Ishikawa (cell line): ENCODE measurements at regions not wholly inside any gene's neighbourhood (a gene's known extent, or its start where the extent isn't known, plus 50 kb on each side); places are given as distances from the start of the nearest gene placed in this dataset.

Source experiments
- CEBPB ChIP-seq: IDR thresholded peaks from 2 replicates; pipeline ENCODE4 v1.6.1; 2012
- CREB1 ChIP-seq: IDR thresholded peaks from 2 replicates; pipeline ENCODE4 v1.6.1; 2012; ENCODE audit warnings: low read depth
- EGR1 ChIP-seq: IDR thresholded peaks from 2 replicates; pipeline ENCODE4 v1.6.1; 2012
- EP300 ChIP-seq: IDR thresholded peaks from 2 replicates; pipeline ENCODE4 v1.6.1; 2012; ENCODE audit warnings: borderline replicate concordance
- FOXM1 ChIP-seq: IDR thresholded peaks from 2 replicates; pipeline ENCODE4 v1.6.1; 2012; ENCODE audit warnings: low read depth, borderline replicate concordance
- MAX ChIP-seq: IDR thresholded peaks from 2 replicates; pipeline ENCODE4 v1.6.1; 2012
- RAD21 ChIP-seq: IDR thresholded peaks from 2 replicates; pipeline ENCODE4 v1.6.1; 2012; ENCODE audit warnings: low read depth
- REST ChIP-seq: IDR thresholded peaks from 2 replicates; pipeline ENCODE4 v1.6.1; 2012; ENCODE audit warnings: low read depth, mild to moderate bottlenecking
- TAF1 ChIP-seq: IDR thresholded peaks from 2 replicates; pipeline ENCODE4 v1.6.1; 2012; ENCODE audit warnings: low read depth, mild to moderate bottlenecking
- TCF12 ChIP-seq: IDR thresholded peaks from 2 replicates; pipeline ENCODE4 v1.6.1; 2012; ENCODE audit warnings: low read depth
- USF1 ChIP-seq: IDR thresholded peaks from 2 replicates; pipeline ENCODE4 v1.6.1; 2012
- YY1 ChIP-seq: IDR thresholded peaks from 2 replicates; pipeline ENCODE4 v1.6.1; 2012; ENCODE audit warnings: low read depth
- ZBTB7A ChIP-seq: IDR thresholded peaks from 2 replicates; pipeline ENCODE4 v1.6.1; 2012; ENCODE audit warnings: low read depth

- no peak for TF ChIP-seq RAD21
- TF ChIP-seq MAX = no peak
- no peak for TF ChIP-seq YY1
- no peak for TF ChIP-seq ZBTB7A
- TF ChIP-seq EP300 = no peak
- no peak for TF ChIP-seq REST
- no peak for TF ChIP-seq USF1
- TF ChIP-seq CREB1 = no peak
- TF ChIP-seq TAF1 = no peak
- no peak for TF ChIP-seq TCF12
- no peak for TF ChIP-seq CEBPB
- TF ChIP-seq EGR1 = no peak
- TF ChIP-seq FOXM1 = no peak
These were observed 1262.0 kb downstream of the TYW1 start for GRCh38 chr7:68258609-68259008.
